Astrocyte (in vitro differentiated cells and primary cell): ENCODE measurements at regions not wholly inside any gene's neighbourhood (a gene's known extent, or its start where the extent isn't known, plus 50 kb on each side); places are given as distances from the start of the nearest gene placed in this dataset.

Source experiments
- CTCF ChIP-seq: IDR thresholded peaks from 2 replicates; pipeline ENCODE4 v1.5.1; 2011; ENCODE audit warnings: low read depth, mild to moderate bottlenecking, inconsistent platforms, low read length, moderate library complexity; ENCODE audit not compliant: insufficient read depth
- EZH2 ChIP-seq: IDR thresholded peaks from 2 replicates; pipeline ENCODE4 v1.6.1; 2012; ENCODE audit warnings: mild to moderate bottlenecking, low read length, inconsistent platforms; ENCODE audit not compliant: insufficient read depth

GRCh38 chr20:50395914-50396488 lies 114.2 kb upstream of the PTPN1 start:
- no peak for TF ChIP-seq EZH2
- TF ChIP-seq CTCF, result no peak
